HepG2 (cell line): ENCODE measurements at regions not wholly inside any gene's neighbourhood (a gene's known extent, or its start where the extent isn't known, plus 50 kb on each side); places are given as distances from the start of the nearest gene placed in this dataset.

Experiments
- ATAC-seq: fragments of 200-7000 bp; cut with Tn5 transposase; 3 replicates; pipeline ENCODE4 v1.9.1; 2020; ENCODE audit warnings: mild to moderate bottlenecking, moderate library complexity
- BruUV-seq: library from RNA; stranded (reverse); fragments of 400-500 nt; replicated peaks from 2 replicates; lab custom pipeline; 2021; lab: Mats Ljungman, UMichigan
- CTCF ChIA-PET: fragments of 300-600 bp; formaldehyde crosslinking; extraction: SDS; loops from one replicate; lab custom pipeline; 2021; ENCODE audit warnings: low total read pairs, inconsistent platforms, low intra/inter-chr PET ratio; lab: Yijun Ruan, JAX
- POLR2A ChIA-PET: fragments of 350-600 bp; sonication (Branson Sonifier 250); formaldehyde crosslinking; loops from one replicate; lab custom pipeline; 2020; ENCODE audit warnings: antibody characterized with exemption, inconsistent platforms; lab: Yijun Ruan, JAX
- DNase-seq: peaks from one replicate; pipeline ENCODE4 v3.0.0-alpha.2; 2015; ENCODE audit warnings: low spot score
- FAIRE-seq: peaks from 3 replicates; lab custom pipeline; 2011; peaks lifted over from hg19 to GRCh38; lab: Jason Lieb, UNC
- H2AFZ ChIP-seq: one replicate; pipeline ENCODE4 v1.6.1; 2011; ENCODE audit warnings: low read length, inconsistent platforms
- H3K27ac ChIP-seq: fragments of 300-600 bp; 3 replicates; pipeline ENCODE4 v1.8.0; 2011; ENCODE audit warnings: mixed run types, mild to moderate bottlenecking, mixed read lengths, low read length, inconsistent platforms; ENCODE audit not compliant: insufficient read depth; ENCODE audit errors: extremely low read length
- H3K27me3 ChIP-seq, 2 experiments: fragments of 200-600 bp in 1 of 2; 2 replicates in 1 of 2; 3 replicates in 1 of 2; pipeline versions ENCODE4 v1.6.0 to v1.8.0; 2011; ENCODE audit warnings: low read length in 2 of 2, mild to moderate bottlenecking in 2 of 2, moderate library complexity in 2 of 2, inconsistent platforms in 1 of 2; ENCODE audit not compliant: insufficient read depth in 2 of 2, control insufficient read depth in 1 of 2
- H3K36me3 ChIP-seq, 2 experiments: fragments of 200-600 bp in 1 of 2; replicated peaks in 1 of 2; 2 replicates in 1 of 2; 3 replicates in 1 of 2; pipeline versions ENCODE4 v1.5.1 to v1.8.0; 2011; ENCODE audit warnings: low read length in 2 of 2, inconsistent platforms in 1 of 2; ENCODE audit not compliant: insufficient read depth in 2 of 2, control insufficient read depth in 1 of 2
- H3K4me1 ChIP-seq: 2 replicates; pipeline ENCODE4 v1.5.1; 2012; ENCODE audit warnings: low read length, inconsistent platforms; ENCODE audit not compliant: insufficient read depth
- H3K4me2 ChIP-seq: 2 replicates; pipeline ENCODE4 v1.6.0; 2011; ENCODE audit warnings: low read depth, low read length, inconsistent platforms
- H3K4me3 ChIP-seq, 3 experiments: fragments of 200-600 bp in 1 of 3; sonication (generic), shearing (Covaris generic) in 1 of 3; replicated peaks in 1 of 3; 2 replicates each; pipeline ENCODE4 v1.5.1; 2011 to 2016; ENCODE audit warnings: low read length in 3 of 3, inconsistent platforms in 2 of 3, low read depth in 2 of 3, mild to moderate bottlenecking in 2 of 3, control low read depth in 1 of 3, mixed read lengths in 1 of 3; ENCODE audit not compliant: insufficient read depth in 1 of 3
- H3K79me2 ChIP-seq: one replicate; pipeline ENCODE4 v1.6.1; 2011; ENCODE audit warnings: low read length, inconsistent platforms; ENCODE audit not compliant: insufficient read depth
- H3K9ac ChIP-seq: 2 replicates; pipeline ENCODE4 v1.6.0; 2011; ENCODE audit warnings: mild to moderate bottlenecking, low read depth, low read length, inconsistent platforms; ENCODE audit not compliant: insufficient read depth
- H3K9me3 ChIP-seq: 2 replicates; pipeline ENCODE4 v1.5.1; 2012; ENCODE audit warnings: mild to moderate bottlenecking, low read length
- H4K20me1 ChIP-seq: 2 replicates; pipeline ENCODE4 v1.6.0; 2011; ENCODE audit warnings: inconsistent platforms, mild to moderate bottlenecking, low read length, moderate library complexity; ENCODE audit not compliant: insufficient read depth
- ELK4 ChIP-seq: sonication (generic); formaldehyde crosslinking; IDR thresholded peaks from 2 replicates; pipeline ENCODE4 v1.9.0; 2021; ENCODE audit warnings: missing genetic modification reagents, borderline replicate concordance
- POLR2AphosphoS2 ChIP-seq: IDR thresholded peaks from 2 replicates; pipeline ENCODE4 v1.6.1; 2011; ENCODE audit warnings: low read depth, low read length, improper control_type of control experiment
- STAT6 ChIP-seq: sonication (generic); formaldehyde crosslinking; IDR thresholded peaks from 2 replicates; pipeline ENCODE4 v1.4.0; 2020; ENCODE audit warnings: missing genetic modification reagents, mild to moderate bottlenecking, borderline replicate concordance
- ZBTB4 ChIP-seq: sonication (generic); formaldehyde crosslinking; IDR thresholded peaks from 2 replicates; pipeline ENCODE4 v1.4.0; 2020; ENCODE audit warnings: missing genetic modification reagents, mild to moderate bottlenecking, borderline replicate concordance
- ZNF441 ChIP-seq: sonication (generic); formaldehyde crosslinking; IDR thresholded peaks from 2 replicates; pipeline ENCODE4 v1.7.0; 2021; ENCODE audit warnings: missing genetic modification reagents, borderline replicate concordance
- ZNF501 ChIP-seq: sonication (generic); formaldehyde crosslinking; IDR thresholded peaks from 2 replicates; pipeline ENCODE4 v1.5.1; 2020; ENCODE audit warnings: mild to moderate bottlenecking, moderate library complexity, missing genetic modification reagents
- WGBS: methylation state at CpG from one replicate; pipeline ENCODE4 v1.1.6; 2017; ENCODE audit warnings: low lambda C conversion rate; 5-methylcytosine and 5-hydroxymethylcytosine counted together
- in situ Hi-C: cut with HindIII; loops from 2 replicates; pipeline ENCODE4 v1.10.0; 2017; ENCODE audit warnings: low pct_unique_long_range_greater_than_20kb; ENCODE audit not compliant: extremely low pct_ligation_motif_present
- intact Hi-C: fragments of 100-400 bp; cut with micrococcal nuclease; formaldehyde crosslinking; loops from one replicate; pipeline ENCODE4 v1.10.0; 2022; ENCODE audit not compliant: unreplicated experiment

GRCh38 chr21:26710155-26710554 is 135.1 kb downstream of the ADAMTS1 start:
- FAIRE-seq = no peak
- 24% methylated on average over 11 of the region's 11 CpGs for WGBS
- H3K9me3 ChIP-seq = peaks cover 28% of the 10 kb centered on the region
- no peak overlapping the region for H3K9ac ChIP-seq
- intact Hi-C loops = no loop called here
- no peak for TF ChIP-seq ZBTB4
- no peak for TF ChIP-seq ZNF501 (CRISPR knock-in tag)
- TF ChIP-seq, all 625 proteins: peak for 0
- no peak for ATAC-seq
- DNase-seq = no peak
- Histone ChIP-seq H3K4me3 (no peak overlapping the region), H2AFZ (no peak overlapping the region), H3K4me2 (no peak overlapping the region), H4K20me1 (no peaks in the 10 kb centered on the region), H3K27ac (no peak overlapping the region), H3K36me3 (no peaks in the 10 kb centered on the region), H3K4me1 (no peaks in the 10 kb centered on the region), H3K27me3 (no peaks in the 10 kb centered on the region), H3K79me2 (no peaks in the 10 kb centered on the region)
- POLR2A ChIA-PET = no interaction called here
- in situ Hi-C loops = loop anchor here (10.0 kb wide), 1 partner anchor 1105 kb away; the partner anchor contains the start of gene MRPL39
- CTCF ChIA-PET = no interaction called here
- BruUV-seq = no TSS peak

GRCh38 chr21:26709090-26709489 is 136.0 kb upstream of the CYYR1 start:
- in situ Hi-C loops = no loop called here
- CTCF ChIA-PET = no interaction called here

More at GRCh38 chr21:26709090-26709489, 136.0 kb upstream of the CYYR1 start:
- Histone ChIP-seq H4K20me1 (no peaks in the 10 kb centered on the region), H3K9me3 (peaks cover 39% of the 10 kb centered on the region), H3K27ac (no peak overlapping the region), H3K9ac (no peak overlapping the region), H3K36me3 (no peaks in the 10 kb centered on the region), H3K4me1 (no peaks in the 10 kb centered on the region), H3K79me2 (no peaks in the 10 kb centered on the region), H2AFZ (no peak overlapping the region), H3K4me2 (no peak overlapping the region), H3K27me3 (no peaks in the 10 kb centered on the region), H3K4me3 (no peak overlapping the region)
- 35% methylated on average over 7 of the region's 7 CpGs for WGBS
- BruUV-seq = no TSS peak
- intact Hi-C loops = no loop called here
- ATAC-seq (no peak), DNase-seq (no peak), FAIRE-seq (no peak)
- no peak for TF ChIP-seq ZNF441 (CRISPR knock-in tag)
- no peak for TF ChIP-seq ELK4 (CRISPR knock-in tag)
- no peak for TF ChIP-seq POLR2AphosphoS2
- no peak for TF ChIP-seq STAT6 (CRISPR knock-in tag)
- POLR2A ChIA-PET = no interaction called here
